ENCODE measurements at regions not wholly inside any gene's neighbourhood (a gene's known extent, or its start where the extent isn't known, plus 50 kb on each side); places are given as distances from the start of the nearest gene placed in this dataset.
"Not testable (repeated sequence)": the region's sequence is repeated elsewhere in the genome, so short reads cannot be mapped to it uniquely, and the experiment has no call there.

DNA sequence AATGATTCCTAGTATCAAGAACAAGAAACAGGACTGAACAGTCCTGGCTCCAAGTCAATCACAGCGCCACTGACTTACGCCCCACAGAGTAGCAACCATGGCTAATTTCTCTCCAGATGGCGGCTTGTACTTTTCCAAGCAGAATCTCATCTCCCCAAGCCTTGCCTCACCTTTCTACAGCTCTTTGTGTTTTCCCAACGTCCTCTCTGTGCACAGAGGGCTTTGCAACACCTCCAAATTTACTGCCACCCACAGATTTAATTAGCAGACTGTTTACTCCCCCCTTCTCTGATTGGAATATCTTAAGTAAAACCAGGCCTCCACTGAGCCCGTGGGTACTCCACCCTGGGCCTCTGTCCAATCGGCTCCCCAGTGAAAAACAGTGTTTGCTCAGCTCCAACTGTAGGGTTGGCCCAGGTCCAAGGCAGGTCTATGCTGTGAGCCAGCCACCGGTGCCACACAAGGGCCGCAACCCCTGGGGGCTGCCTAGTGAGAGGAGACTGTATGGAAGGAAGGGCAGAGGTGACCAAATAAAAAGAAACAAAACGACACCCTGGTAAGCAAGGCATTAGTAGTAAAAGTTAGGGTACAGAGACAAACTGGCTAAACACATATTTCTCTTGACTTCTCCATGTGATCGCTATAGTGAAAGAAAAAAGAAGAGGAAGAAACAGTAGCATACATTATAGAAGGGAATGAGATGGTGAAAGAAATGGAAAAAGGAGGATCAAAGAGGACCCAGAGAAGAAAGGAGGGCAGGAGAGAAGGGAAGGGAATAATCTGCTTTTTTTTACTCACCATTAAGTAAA lies 128.4 kb upstream of the SOD1 start:
- DNase-seq = no peak

DNA sequence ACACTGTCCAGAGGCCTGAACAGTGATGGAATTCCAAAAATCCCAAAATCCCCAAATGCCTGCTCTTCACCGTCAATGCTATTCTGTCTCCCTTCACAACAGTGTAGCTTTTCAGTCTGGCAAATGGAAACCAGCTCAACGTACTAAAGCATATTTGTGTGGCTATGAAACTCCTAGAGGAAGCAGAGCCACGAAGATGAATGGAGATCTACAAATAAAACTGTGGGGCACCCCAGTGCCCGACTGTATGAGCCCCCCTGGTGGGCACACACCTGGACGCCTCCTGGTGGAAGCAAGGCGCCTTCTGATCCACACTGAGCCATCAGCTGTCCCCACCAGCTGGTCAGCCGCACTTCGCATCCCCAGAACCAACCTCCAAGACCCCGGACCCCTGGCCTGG lies 129.1 kb upstream of the SOD1 start:
- DNase-seq = no peak

DNA sequence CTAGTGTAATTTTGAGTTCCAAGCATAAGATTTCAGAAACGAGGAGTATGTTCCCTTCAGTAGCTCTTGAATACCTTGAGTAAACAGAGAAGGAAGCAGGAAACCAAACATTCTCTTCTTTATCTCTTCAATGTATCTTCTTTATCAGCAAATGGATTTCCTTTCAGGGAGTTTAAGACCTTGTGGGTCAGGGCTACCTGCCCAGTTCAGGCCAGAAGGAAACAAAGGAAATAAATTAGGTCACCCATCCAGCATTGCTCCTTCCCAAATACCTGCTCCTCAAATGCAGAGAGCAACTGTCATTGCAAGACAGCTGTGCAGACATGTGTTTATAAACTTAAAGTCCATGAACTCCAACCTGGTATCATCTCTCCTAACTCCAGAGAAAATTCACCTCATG lies 130.1 kb upstream of the SOD1 start:
- DNase-seq = no peak

DNA sequence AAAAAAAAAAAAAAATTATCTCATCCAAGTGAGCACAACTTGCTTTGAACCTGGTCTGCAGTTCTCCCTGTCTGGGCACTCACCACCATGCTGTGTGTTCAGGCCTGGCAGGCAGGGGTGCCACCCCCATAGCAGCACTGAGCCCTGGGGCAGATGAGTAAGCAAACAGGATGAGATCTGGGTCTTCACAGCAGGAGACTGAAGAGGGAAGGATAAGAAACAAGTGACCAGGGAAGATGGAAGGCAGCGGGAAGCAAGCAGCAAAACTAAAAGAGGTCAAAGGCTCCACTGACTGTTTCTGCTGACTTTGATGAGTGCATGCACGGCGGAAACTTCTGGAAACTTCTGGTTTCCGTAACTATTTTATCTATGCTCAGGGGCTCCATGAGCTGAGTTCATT lies 133.5 kb upstream of the SOD1 start:
- no peak for DNase-seq

DNA sequence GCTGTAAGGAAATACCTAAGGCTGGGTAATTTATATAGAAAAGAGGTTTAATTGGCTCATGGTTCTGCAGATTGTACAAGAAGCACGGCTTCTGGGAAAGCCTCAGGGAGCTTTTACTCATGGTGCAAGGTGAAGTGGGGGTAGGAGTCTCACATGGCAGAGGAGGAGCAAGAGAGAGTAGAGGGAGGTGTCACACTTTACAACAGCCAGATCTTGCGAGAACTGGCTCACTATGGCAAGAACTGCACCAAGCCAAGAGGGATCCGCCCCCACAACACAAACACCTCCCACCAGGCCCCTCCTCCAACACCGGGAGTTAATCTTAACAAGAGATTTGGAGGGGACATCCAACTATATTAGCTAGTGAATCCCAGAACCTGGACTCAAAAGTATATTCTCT lies 135.4 kb upstream of the SOD1 start:
- DNase-seq = no peak

DNA sequence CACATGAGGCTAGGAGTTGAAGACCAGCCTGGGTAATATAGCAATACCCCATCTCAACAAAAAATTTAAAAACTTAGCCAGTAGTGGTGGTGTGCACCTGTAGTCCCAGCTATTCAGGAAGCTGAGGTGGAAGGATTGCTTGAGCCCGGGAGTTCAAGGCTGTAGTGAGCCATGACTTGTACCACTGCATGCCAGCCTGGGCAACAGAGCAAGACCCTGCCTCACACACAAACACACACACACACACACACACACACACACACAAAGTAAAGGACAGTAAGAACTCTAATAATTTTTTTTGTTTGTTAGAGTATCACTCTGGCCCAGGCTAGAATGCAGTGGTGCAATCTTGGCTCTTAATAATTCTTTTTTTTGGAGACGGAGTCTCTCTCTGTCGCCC lies 138.0 kb upstream of the SOD1 start:
- no peak for DNase-seq

DNA sequence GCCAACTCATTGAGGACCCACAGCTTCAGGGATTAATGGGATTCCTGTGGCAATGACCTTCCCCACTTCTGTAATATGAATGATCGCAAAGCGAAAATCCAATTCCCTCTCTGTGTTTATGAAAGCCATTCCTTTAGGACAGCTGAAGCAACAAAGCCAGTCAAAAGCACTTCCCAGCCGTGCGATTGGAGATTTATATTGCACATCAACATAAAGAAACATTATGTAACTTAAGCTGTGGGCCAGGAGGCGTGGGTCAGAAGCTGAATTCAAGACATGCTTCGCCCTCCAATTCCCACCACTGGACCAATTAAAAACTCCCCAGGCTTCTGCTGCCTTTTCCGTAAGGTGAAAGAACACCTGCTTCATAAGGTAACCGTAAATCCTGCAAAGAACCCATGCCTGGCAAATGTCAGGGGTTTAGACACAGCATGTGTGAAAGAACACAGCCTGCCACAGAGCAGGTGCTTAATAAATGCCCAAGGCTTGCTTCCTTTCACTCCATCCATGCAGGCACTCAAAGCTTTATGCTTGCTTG lies 138.9 kb upstream of the SOD1 start:
- DNase-seq = no peak

DNA sequence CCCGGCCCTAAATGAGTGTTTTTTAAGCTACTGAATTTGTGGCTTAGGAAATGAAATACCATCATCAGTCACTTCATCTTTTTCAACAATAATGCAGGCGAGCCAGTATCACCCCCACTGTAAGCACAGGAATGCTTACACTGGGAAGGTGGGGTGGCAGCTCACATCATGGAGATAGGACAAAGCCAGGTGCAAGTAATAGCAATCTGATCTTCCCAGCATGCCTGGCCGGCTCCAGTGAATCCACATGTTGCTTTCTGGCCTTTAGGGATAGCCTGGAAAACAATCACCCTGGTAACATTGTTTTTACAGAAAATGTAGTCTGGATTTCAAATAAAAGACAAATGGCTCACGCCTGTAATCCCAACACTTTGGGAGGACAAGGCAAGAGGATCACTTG lies 140.9 kb upstream of the SOD1 start:
- no peak for DNase-seq

DNA sequence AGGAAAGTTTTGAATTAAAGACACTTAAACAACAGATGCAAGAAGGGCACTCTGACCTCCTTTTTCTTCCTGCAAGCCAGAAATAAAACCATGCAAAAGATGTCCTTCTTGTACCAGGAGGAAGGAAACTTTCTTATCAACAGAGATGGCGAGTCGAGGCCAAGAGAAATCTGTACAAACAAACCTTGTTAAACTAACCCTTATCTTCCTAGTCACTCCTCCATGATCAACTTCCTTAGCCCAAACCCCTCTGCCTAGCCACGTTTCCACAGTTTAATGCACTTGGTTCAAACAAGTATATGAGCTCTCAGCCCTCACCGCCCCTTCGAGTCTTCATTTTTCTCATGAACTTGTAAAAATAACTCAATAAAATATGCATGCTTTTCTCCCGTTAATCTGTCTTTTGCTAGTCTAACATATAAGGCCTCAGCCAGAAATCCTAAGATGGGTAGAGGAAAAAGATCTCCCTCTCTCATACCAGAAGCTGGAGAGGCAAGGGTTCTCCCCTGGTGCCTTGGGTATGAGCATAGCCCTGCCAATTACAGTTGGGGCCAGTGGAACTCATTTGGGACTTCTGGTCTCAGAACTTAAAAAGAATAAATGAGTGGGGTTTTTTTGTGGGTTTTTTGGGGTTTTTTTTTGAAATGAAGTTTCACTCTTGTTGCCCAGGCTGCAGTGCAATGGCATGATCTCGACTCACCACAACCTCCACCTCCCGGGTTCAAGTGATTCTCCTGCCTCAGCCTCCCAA lies 141.7 kb upstream of the SOD1 start:
- DNase-seq = no peak

DNA sequence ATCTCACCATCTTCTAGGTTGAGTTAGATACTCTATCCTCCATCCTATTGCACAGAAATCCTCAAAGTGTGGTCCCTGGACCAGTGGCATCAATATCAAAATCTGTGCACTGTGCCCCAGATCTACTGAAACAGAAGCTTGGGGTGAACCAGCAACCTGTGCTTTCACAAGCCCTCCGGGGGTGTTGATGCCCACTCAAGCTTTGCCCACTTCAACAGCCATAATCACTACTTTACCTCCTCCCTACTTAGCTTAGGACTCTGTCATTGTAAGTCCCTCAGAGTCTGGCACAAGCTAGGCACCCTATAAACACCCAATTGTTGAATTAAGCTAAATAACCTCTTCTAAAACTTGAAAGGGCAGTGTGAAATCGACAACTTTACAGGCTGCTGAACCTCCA lies 144.2 kb upstream of the SOD1 start:
- no peak for DNase-seq

DNA sequence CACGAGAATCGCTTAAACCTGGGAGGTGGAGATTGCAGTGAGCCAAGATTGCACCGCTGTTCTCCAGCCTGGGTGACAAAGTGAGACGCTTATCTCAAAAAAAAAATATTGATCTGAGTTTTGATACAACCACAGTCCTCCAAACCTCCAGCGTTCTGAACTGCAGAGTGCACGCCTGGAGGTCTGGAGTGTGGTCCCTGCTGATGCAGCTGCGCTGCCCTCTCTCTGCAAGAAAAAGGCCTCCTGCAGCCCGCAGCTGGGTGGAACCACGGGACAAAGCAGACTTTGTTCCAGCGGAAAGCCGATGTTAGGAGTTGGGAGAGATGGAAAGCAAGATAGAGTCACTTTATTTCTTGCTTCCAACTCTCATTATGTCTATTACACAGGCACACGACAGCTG lies 144.9 kb upstream of the SOD1 start:
- DNase-seq = no peak

DNA sequence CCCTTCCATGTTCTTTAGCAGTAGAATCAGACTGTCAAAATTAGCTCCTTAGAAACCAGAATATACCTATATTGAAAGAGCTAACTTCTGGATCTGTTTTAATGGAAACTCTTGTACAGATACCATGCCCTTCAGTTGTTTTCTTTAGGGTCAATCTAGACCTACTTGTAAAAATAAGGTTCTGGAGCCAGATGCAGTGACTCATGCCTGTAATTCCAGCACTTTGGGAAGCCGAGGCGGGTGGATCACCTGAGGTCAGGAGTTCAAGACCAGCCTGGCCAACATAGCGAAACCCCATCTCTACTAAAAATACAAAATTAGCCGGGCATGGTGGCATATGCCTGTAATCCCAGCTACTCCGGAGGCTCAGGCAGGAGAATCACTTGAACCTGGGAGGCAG lies 146.0 kb upstream of the SOD1 start:
- not testable (repeated sequence) for DNase-seq

DNA sequence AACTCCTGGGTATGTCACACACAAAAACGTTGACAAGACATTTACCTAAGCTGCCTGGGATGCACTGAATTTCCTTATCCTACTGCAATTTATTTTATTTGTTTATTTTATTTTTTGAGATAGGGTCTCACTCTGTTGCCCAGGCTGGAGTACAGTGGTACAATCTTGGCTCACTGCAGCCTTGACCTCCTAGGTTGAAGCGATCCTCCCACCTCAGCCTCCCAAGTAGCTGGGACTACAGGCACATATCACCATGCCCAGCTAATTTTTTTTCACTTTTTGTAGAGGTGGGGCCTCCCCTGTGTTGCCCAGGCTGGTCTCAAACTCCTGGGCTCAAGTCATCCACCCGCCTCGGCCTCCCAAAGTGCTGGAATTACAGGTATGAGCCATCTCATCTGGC lies 147.5 kb upstream of the SOD1 start:
- not testable (repeated sequence) for DNase-seq

DNA sequence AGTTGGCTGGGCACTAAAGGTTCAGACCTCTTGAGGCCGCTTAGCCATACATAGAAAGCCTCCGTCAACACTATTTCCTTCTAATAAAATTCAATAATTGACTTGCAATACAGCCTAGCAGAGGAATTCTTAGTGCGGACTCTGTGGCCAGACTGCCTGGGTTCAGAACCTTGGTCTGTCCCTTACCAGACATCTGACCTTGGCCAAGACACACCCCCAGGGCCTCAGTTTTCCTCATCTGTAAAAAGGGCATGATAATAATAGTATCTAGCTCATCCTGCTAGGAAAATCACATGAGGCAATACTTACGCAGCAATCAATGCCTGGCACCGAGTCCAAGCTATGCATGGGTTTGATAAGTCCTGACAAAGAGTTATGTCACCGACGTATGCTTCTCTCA lies 148.2 kb upstream of the SOD1 start:
- no peak for DNase-seq

DNA sequence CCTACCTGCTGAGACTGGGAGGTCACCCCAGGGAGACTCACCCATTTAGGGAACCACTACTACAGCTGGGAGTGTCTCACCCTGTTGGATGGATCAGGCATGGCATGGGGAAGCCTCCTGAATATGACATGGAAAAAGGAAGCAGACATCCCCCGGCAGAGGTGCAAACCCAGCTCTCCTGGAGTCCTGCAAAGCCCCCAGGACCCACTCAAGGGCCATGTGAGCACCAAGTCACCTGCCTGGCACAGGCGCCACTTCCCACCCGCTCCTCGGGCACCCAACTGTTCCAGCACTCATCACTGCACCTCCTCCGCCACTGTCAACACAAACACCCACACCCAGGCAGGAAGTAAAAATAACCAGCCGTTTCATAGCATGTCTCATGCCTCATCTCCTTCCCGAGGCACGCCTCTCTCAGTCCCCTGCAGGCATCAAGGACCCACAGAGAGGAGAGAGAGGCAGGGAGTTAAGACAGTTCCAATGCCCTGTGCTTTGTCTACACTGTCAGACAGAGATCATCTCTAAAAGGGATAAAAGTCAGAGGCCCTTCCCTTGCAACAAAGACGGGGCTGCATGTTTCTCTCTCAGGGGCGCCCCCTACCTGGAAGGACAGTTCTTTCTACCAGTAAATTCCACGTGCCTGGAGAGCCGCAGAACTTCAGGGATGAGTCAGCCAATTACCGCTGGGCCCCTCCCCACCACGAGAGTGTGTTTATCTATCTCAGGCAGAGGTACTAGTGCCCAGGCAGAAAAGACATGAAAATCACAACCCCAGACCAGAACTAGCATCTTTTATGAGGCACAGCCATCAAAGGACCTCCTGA lies 150.1 kb upstream of the SOD1 start:
- DNase-seq = peak; percentile 90

DNA sequence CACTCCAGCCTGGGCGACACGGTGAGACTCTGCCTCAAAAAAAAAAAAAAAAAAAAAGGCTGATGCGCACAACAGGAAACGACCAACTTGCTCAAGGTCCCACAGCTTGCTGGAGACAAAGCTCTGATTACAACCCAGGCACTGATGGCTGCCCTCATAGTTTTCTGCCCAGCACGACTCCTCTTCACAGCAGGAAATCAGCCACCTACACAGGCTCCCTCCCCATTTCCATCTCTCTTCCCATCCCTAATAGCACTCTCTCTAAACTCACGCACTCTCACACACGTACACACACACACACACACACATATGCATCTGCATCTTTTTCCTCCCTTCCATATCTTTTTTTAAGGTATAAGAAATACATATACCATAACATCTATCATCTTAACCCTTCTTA lies 153.5 kb upstream of the SOD1 start:
- DNase-seq = peak; percentile 41

DNA sequence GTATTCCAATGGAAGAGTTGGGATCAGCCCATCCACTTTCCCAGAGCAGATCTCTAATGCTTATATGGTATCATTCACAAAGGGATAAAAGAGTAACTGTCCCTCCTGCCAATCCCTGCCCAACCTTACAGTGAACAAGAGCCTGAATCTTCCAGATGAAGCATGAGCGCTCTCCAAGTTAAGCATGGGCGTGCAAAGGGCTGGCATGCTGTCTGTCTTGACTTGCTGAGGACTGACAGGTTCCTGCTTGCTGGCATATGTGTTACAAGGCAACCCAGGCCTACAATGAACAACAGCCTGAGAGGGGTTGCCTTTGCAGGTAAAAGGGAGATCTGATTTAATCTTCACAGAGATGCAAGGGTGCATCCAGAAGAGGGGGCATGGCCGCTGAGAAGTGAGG lies 155.6 kb upstream of the SOD1 start:
- no peak for DNase-seq

DNA sequence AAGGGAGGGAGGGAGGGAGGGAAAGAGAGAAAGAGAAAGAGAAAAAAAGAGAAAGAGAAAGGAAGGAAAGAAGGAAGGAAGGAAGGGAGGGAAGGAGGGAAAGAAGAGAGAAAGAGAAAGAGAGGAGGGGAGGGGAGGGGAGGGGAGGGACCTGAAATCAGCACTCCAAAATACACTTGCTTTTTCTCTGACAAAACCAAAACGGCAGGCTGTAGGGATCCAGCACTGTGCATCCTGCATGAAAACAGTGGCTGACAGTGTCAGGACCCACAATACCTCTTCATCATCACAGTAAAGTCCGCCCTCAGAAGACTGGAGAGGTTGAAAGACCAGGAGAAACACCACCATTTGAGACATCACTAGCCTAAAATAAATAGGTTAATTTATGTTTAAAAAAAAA lies 156.0 kb upstream of the SOD1 start:
- no peak for DNase-seq

DNA sequence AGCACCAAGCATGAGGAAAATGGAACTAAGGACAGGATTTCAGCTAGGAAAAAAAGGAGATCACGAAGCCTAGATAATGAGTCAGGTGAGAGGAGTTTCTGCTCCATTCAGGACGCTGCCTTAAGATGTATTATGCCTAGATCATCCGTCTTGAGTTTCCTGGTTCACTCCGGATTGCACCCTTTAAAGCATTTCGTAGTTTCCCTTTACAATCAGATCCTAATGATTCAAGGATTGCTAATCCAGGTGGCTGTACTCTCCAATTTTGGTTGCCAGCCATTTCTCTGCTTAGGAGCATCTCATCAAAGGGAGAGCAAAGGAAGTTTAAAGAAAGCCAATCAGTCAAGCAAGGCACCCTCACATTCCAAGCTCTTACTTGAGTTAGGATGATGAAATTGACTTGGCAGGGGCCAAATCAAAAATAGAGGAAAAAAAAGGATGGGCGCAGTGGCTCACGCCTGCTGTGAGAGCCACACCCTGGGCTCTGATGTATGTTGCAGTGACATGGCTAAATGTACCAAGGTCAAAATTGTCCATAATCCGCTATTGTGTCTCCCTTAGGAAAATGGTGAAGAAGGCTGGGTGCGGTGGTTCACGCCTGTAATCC lies 156.9 kb upstream of the SOD1 start:
- DNase-seq = no peak

DNA sequence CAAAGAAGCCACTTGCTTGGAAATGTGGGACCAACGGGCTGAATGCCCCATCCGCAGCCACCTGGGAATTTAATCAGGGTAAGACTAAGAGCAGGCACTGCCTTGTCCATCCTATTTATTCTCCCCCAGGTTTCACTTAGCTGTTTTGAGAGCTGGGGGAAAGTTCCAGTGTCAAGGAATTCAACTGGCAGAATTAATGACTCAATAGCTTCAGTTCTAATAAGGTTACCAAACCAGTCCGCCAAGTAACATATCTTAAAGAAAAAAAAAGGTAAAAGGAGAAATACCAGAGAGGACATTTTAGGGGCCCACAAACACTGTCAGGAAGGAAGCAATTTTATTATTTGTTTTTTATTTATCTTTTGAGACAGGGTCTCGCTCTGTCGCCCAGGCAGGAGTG lies 157.6 kb upstream of the SOD1 start:
- DNase-seq = no peak

DNA sequence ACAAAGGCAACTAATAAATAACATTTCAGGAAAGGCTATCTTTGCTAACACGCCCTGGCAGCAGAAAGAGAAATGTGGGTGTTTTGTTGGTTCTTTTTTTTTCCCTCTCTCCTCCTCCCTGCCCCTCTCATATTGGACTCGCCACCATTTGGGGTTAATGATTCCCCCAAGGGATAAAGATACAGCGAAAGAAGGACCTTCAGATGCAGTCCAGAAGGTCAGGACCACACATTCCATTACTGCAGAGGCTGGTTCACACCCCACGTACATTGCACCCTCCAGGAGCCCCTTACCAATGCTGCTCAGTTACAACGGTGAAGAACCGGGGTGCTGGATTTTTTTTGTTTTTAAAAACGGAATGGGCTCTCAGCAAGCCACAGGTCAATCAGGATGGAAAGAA lies 156.9 kb upstream of the TIAM1 start:
- no peak for DNase-seq

DNA sequence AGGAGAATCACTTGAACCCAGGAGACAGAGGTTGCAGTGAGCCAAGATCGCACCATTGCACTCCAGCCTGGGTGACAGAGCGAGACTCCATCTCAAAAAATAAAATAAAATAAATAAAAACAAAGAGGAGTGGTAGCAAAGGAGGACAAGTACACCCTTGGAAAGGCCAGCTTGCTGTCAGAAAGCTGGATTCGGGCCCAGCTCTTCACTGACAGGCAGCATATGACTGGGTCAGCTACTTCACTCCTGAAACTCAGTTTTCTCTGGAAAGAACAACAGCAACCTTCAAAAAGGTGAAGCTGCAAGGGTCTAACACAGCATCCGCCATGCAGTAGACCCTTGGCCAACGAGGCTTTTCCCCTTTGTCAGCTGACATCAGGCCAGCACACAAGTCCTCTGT lies 156.0 kb upstream of the TIAM1 start:
- no peak for DNase-seq

DNA sequence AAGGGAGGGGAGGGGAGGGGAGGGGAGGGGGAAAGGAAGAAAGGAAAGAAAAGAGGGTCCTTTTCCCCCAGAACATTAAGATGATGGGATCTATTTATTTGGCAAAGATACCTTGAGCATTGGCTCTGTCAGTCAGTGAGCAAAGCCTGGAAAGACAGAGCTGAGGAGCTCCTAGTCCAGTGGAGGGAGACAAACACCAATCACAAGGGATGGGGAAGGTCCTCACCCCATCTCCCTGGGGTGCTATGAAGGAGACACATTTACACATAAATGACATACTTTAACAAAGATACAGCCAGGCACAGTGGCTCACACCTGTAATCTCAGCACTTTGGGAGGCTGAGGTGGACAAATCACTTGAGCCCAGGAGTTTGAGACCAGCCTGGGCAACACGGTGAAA lies 154.9 kb upstream of the TIAM1 start:
- DNase-seq = no peak
